ENCODE measurements at regions not wholly inside any gene's neighbourhood (a gene's known extent, or its start where the extent isn't known, plus 50 kb on each side); places are given as distances from the start of the nearest gene placed in this dataset.

DNA sequence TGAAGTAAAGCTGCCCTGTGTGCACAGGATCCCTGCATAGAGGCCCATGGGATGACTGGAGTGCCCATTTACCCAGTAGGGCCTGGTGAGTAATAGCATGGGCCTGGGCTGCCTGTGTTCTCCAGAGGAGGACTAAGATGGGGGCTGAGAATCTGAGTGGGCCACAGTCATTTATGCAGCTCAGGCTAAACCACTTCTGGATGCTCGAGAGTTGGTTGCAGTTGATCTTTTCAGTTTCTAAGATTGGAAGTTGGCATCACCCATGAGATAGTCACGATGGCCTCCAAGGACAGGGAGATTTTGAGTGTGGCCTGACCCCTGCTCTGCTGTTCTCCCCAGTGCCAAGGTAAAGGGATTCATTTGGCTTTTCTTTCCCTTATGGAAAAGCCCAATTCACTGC is 179.1 kb upstream of the SPRED2 start:
- DNase-seq: no peak
- TF ChIP-seq, protein P1, sequence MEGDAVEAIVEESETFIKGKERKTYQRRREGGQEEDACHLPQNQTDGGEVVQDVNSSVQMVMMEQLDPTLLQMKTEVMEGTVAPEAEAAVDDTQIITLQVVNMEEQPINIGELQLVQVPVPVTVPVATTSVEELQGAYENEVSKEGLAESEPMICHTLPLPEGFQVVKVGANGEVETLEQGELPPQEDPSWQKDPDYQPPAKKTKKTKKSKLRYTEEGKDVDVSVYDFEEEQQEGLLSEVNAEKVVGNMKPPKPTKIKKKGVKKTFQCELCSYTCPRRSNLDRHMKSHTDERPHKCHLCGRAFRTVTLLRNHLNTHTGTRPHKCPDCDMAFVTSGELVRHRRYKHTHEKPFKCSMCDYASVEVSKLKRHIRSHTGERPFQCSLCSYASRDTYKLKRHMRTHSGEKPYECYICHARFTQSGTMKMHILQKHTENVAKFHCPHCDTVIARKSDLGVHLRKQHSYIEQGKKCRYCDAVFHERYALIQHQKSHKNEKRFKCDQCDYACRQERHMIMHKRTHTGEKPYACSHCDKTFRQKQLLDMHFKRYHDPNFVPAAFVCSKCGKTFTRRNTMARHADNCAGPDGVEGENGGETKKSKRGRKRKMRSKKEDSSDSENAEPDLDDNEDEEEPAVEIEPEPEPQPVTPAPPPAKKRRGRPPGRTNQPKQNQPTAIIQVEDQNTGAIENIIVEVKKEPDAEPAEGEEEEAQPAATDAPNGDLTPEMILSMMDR (IDR thresholded peaks at IDR 0.05; ENCODE audit: low read depth, low read length): no peak
- Histone ChIP-seq H3K4me3 (ENCODE audit: low read depth, low read length) (no peak overlapping the region), H3K27ac (no peak overlapping the region), H3K27me3 (ENCODE audit: insufficient read depth, low read depth, severe bottlenecking) (peaks cover 18% of the 10 kb centered on the region), H3K36me3 (no peaks in the 10 kb centered on the region), H3K9me3 (ENCODE audit: severe bottlenecking) (no peaks in the 10 kb centered on the region)

DNA sequence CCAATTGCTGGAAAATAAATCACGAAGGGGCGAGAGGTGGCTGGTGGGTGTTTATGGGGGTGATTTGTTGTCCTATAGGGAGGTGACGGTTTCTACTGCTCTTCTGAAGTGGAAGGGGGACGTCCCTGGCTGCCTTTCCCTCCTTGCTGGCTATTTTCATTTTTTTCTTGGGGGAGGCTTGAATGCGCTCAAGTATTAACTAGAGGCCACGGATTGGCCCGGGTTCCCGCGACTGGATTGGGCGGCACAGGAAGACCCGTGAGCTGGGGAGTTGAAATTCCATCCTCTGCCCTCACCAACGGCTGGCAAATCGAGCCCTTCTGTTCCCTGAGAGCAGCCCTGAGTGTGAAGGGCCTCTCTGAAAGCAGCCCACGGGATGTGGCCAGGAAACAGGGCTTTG is 176.5 kb upstream of the SPRED2 start:
- no peaks in the 10 kb centered on the region for H3K36me3 ChIP-seq
- H3K27ac ChIP-seq: no peak overlapping the region
- H3K4me3 ChIP-seq (ENCODE audit: low read depth, low read length): no peak overlapping the region
- H3K27me3 ChIP-seq (ENCODE audit: insufficient read depth, low read depth, severe bottlenecking): peaks cover 16% of the 10 kb centered on the region
- no peaks in the 10 kb centered on the region for H3K9me3 ChIP-seq (ENCODE audit: severe bottlenecking)
- TF ChIP-seq, protein P1 (IDR thresholded peaks at IDR 0.05; ENCODE audit: low read depth, low read length): no peak
- DNase-seq: no peak

DNA sequence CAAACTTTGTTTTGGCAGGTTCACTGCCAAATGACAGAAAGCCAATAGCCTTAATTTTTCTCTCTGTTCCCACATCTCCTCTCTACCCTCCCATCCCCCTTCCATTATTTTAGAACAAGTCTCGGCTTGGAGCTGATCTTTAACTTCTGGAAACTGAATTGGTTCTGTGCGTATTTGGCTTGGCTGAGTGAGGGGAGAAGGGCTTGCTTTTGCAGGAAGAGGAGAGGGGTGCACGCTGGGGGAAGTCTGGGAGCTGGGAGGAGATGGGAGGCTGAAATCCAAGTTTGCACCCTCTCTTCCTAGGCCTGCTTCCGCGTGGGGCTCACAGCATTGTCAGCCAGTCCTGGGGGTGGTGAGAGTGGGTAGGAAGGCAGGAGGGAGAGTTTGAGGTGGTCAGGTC is 176.1 kb upstream of the SPRED2 start:
- peaks cover 13% of the 10 kb centered on the region for H3K27me3 ChIP-seq (ENCODE audit: insufficient read depth, low read depth, severe bottlenecking)
- H3K27ac ChIP-seq: no peak overlapping the region
- H3K36me3 ChIP-seq: no peaks in the 10 kb centered on the region
- no peak overlapping the region for H3K4me3 ChIP-seq (ENCODE audit: low read depth, low read length)
- no peak for DNase-seq
- TF ChIP-seq, protein P1 (IDR thresholded peaks at IDR 0.05; ENCODE audit: low read depth, low read length): no peak
- H3K9me3 ChIP-seq (ENCODE audit: severe bottlenecking): no peaks in the 10 kb centered on the region

DNA sequence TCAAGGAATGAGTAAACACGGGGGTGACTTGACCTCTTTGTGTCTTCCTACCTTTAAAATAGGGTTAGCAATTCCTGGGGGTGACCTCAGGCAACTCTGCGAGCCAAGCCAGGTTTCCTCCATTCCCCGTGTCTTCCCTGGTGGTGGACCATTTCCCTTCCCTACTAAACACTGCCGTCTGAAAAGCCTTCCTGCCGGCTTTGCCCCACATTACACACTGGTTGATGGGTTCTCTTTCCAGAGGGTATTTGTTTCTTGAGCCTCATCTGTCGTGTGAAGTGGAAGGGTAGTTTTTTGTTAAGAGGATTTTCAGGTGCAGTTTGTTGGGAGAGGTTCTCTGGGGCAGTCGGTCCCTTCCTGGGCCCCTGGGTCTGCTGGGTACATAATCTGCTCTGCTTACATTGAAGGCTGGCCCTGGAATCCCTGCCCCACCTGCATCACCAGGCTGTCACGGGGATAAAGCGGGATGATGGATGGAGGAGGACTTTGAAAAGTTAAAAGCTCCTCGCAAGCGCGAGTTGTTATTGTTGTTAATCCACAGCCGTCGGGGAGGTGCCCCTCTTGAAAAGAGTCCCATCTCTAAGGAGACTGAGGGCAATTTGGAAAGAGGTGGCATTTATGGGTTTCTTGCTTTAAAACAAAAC is 175.4 kb upstream of the SPRED2 start:
- no peaks in the 10 kb centered on the region for H3K36me3 ChIP-seq
- peaks cover 13% of the 10 kb centered on the region for H3K27me3 ChIP-seq (ENCODE audit: insufficient read depth, low read depth, severe bottlenecking)
- peak; percentile 85 for DNase-seq
- H3K9me3 ChIP-seq (ENCODE audit: severe bottlenecking): peaks cover 3% of the 10 kb centered on the region
- H3K4me3 ChIP-seq (ENCODE audit: low read depth, low read length): no peak overlapping the region
- peak overlapping the region; percentile 7; the same call in 1 of the 2 replicates for H3K27ac ChIP-seq
- TF ChIP-seq, protein P1 (IDR thresholded peaks at IDR 0.05; ENCODE audit: low read depth, low read length): no peak

DNA sequence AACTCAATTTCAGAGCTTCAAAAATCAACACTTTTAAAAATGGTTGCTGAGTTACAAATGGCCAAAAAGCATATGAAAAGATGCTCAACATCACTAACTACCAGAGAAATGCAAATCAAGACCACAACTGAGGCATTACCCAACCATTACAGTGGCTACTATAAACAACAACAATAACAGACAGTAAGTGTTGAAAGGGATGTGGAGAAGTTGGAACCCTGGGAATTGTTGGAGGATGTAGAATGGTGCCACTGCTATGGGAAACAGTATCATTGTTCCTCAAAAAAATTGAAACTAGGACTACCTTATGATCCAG is 173.3 kb upstream of the SPRED2 start:
- peaks cover 3% of the 10 kb centered on the region for H3K9me3 ChIP-seq (ENCODE audit: severe bottlenecking)
- no peak for DNase-seq
- H3K36me3 ChIP-seq: no peaks in the 10 kb centered on the region
- no peak overlapping the region for H3K27ac ChIP-seq
- H3K27me3 ChIP-seq (ENCODE audit: insufficient read depth, low read depth, severe bottlenecking): peaks cover 9% of the 10 kb centered on the region
- no peak overlapping the region for H3K4me3 ChIP-seq (ENCODE audit: low read depth, low read length)
- TF ChIP-seq, protein P1 (IDR thresholded peaks at IDR 0.05; ENCODE audit: low read depth, low read length): no peak

Data from WERI-Rb-1 (cell line).